Nephron progenitor cell (in vitro differentiated cells): ENCODE measurements at regions not wholly inside any gene's neighbourhood (a gene's known extent, or its start where the extent isn't known, plus 50 kb on each side); places are given as distances from the start of the nearest gene placed in this dataset.

Experiments used
- DNase-seq: peaks from one replicate; pipeline ENCODE4 v3.0.0; 2021
- H3K27ac Mint-ChIP-seq: 2 replicates; pipeline ENCODE4 v1.8.0; 2021; ENCODE audit warnings: mild to moderate bottlenecking, moderate library complexity, mixed read lengths
- H3K27me3 Mint-ChIP-seq: 2 replicates; pipeline ENCODE4 v1.8.0; 2021; ENCODE audit warnings: mild to moderate bottlenecking, low read depth, mixed read lengths; ENCODE audit not compliant: poor library complexity
- H3K36me3 Mint-ChIP-seq: 2 replicates; pipeline ENCODE4 v1.8.0; 2021; ENCODE audit warnings: low read depth, mixed read lengths
- H3K4me1 Mint-ChIP-seq: 2 replicates; pipeline ENCODE4 v1.8.0; 2021; ENCODE audit warnings: mixed read lengths
- H3K4me3 Mint-ChIP-seq: 2 replicates; pipeline ENCODE4 v1.8.0; 2021; ENCODE audit warnings: mild to moderate bottlenecking, moderate library complexity, mixed read lengths
- H3K9me3 Mint-ChIP-seq: 2 replicates; pipeline ENCODE4 v1.8.0; 2021; ENCODE audit warnings: mild to moderate bottlenecking, moderate library complexity, mixed read lengths
- TF ChIP-seq, protein P1 (sequence below): fragments of 200-600 bp; sonication (generic); IDR thresholded peaks from 2 replicates; pipeline ENCODE4 v1.5.0; 2021; ENCODE audit warnings: antibody characterized with exemption

DNA sequence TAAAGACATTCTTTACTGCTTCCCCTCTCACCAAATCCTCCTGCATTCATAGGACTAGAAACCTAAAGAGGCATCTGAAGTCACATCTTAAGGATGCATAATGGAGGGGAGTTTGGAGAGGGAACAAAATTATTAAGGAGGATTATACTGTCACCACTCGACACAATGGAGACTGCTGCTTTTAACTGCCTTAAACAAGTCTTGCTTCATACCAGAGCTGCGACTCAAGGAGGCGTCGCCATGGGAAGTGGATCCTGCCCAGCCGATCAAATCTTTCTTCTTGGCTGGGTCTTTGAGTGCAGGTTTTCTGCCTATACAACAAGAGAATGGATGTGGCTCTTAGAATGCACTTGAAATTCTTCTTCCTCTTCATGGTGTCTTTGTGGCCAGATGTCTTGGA, 66.7 kb upstream of the FOXE1 start:
- no peak for DNase-seq

DNA sequence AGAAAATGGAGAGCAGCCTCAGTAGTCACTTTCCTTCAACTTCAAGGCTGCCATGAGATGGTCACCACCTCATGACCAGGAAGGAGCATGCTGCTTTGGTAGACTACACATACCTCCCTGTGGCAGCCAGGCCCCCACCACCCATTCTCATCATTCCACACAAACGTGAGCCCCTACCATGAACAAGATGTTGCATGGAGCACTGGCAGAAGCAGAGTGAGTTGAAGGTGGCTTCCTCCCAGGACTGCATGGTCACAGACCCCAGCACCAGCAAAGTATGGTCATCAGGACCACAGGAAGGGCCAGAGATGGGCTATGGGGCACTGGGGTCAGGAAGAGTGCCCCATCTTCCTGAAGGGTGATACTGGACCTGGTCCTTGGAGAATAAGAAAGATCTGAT, 65.5 kb upstream of the FOXE1 start:
- no peaks in the 10 kb centered on the region for H3K4me1 Mint-ChIP-seq
- H3K9me3 Mint-ChIP-seq: no peaks in the 10 kb centered on the region
- H3K27me3 Mint-ChIP-seq: peaks cover 37% of the 10 kb centered on the region
- DNase-seq: no peak
- no peak overlapping the region for H3K27ac Mint-ChIP-seq
- no peak overlapping the region for H3K4me3 Mint-ChIP-seq
- H3K36me3 Mint-ChIP-seq: no peaks in the 10 kb centered on the region
- TF ChIP-seq, protein P1, sequence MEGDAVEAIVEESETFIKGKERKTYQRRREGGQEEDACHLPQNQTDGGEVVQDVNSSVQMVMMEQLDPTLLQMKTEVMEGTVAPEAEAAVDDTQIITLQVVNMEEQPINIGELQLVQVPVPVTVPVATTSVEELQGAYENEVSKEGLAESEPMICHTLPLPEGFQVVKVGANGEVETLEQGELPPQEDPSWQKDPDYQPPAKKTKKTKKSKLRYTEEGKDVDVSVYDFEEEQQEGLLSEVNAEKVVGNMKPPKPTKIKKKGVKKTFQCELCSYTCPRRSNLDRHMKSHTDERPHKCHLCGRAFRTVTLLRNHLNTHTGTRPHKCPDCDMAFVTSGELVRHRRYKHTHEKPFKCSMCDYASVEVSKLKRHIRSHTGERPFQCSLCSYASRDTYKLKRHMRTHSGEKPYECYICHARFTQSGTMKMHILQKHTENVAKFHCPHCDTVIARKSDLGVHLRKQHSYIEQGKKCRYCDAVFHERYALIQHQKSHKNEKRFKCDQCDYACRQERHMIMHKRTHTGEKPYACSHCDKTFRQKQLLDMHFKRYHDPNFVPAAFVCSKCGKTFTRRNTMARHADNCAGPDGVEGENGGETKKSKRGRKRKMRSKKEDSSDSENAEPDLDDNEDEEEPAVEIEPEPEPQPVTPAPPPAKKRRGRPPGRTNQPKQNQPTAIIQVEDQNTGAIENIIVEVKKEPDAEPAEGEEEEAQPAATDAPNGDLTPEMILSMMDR: no peak

More for the DNA sequence above, 66.7 kb upstream of the FOXE1 start:
- no peaks in the 10 kb centered on the region for H3K36me3 Mint-ChIP-seq
- H3K4me1 Mint-ChIP-seq: no peaks in the 10 kb centered on the region
- peaks cover 1% of the 10 kb centered on the region for H3K9me3 Mint-ChIP-seq
- H3K27ac Mint-ChIP-seq: no peak overlapping the region
- TF ChIP-seq, protein P1: no peak
- no peak overlapping the region for H3K4me3 Mint-ChIP-seq
- H3K27me3 Mint-ChIP-seq: peaks cover 46% of the 10 kb centered on the region

DNA sequence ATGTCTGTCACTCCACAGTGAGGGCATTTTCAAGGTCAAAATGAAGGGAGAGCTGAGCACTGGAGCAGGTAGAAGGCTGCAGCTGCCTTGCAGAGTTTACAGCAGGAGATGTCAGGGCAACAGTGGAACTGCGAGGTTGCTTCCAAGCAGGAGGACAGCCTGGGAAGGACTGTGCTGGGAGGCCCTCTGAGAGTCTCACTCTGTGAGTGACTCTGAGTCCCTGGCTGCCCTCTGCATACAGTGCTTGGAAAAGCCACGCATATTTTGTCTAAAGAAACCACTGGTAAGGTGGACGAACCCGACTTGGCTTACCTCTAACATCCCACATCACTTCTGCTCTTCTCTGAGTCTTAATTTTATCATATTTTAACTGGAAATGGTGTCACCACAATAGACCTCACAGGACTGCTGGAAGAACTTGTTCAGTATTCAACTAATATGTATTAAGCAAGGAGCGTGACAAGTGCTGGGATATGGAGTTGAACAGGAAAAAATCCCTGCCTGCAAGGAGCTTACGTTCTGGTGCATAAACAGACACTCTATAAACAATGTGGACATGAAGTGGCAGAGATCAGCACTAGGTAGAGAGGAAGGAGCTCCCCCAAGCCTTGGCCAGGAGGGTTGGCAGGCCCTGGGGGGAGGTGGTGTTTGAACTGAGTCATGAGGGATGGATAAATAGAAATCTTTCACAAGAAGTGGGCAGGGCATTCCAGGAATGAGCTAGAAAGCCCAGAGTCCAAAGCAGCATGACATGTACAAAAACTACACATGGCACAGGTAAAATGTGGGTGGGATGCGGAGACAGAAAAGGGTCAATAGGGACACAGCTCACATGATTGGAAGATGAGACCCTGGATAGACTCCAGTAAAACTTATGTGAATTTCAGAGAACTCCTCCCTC, 64.0 kb upstream of the FOXE1 start:
- H3K36me3 Mint-ChIP-seq: no peaks in the 10 kb centered on the region
- H3K4me3 Mint-ChIP-seq: no peak overlapping the region
- peaks cover 26% of the 10 kb centered on the region for H3K27me3 Mint-ChIP-seq
- H3K9me3 Mint-ChIP-seq: no peaks in the 10 kb centered on the region
- H3K4me1 Mint-ChIP-seq: no peaks in the 10 kb centered on the region
- TF ChIP-seq, protein P1: no peak
- H3K27ac Mint-ChIP-seq: no peak overlapping the region
- DNase-seq: no peak

DNA sequence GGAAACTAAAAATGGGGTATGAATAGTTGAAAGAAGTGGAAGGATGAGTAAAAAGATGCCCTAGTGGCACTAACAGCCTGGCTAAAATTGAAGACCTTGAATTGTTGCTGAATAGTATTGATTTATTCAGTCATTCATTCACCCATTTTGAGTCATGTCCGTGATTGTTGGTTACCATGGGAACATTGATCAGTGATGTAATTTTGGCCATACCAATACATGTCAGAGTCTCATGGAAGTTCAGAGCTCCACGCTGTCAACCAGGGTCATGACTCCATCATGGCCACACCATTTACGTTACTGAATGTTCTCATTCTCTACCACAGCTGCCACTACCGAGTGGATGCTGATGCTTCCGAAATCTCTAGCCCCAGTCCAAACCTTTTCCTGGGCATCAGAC, 62.5 kb upstream of the FOXE1 start:
- H3K4me3 Mint-ChIP-seq: no peak overlapping the region
- TF ChIP-seq, protein P1: no peak
- peaks cover 23% of the 10 kb centered on the region for H3K27me3 Mint-ChIP-seq
- H3K36me3 Mint-ChIP-seq: no peaks in the 10 kb centered on the region
- no peak for DNase-seq
- H3K9me3 Mint-ChIP-seq: peaks cover 3% of the 10 kb centered on the region
- H3K4me1 Mint-ChIP-seq: no peaks in the 10 kb centered on the region
- no peak overlapping the region for H3K27ac Mint-ChIP-seq

DNA sequence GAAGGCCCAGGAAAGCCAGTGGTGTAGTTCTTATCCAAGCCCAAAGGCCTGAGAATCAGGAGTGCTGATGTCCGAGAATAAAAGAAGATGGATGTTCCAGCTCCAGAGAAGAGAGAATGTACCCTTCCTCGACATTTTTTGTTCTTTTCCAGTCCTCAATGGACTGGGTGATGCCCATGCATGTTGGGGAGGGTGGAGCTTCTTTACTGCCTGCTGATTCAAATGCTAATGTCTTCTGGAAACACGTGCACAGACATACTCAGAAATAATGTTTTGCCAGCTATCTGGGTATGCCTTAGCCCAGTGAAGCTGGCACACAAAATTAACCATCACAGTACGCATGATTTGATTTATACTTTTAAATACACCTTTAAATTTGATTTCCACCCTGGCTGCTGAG, 61.5 kb upstream of the FOXE1 start:
- no peaks in the 10 kb centered on the region for H3K4me1 Mint-ChIP-seq
- no peak overlapping the region for H3K27ac Mint-ChIP-seq
- H3K9me3 Mint-ChIP-seq: peaks cover 7% of the 10 kb centered on the region
- TF ChIP-seq, protein P1: no peak
- no peaks in the 10 kb centered on the region for H3K36me3 Mint-ChIP-seq
- DNase-seq: no peak
- H3K4me3 Mint-ChIP-seq: no peak overlapping the region
- H3K27me3 Mint-ChIP-seq: peaks cover 23% of the 10 kb centered on the region

DNA sequence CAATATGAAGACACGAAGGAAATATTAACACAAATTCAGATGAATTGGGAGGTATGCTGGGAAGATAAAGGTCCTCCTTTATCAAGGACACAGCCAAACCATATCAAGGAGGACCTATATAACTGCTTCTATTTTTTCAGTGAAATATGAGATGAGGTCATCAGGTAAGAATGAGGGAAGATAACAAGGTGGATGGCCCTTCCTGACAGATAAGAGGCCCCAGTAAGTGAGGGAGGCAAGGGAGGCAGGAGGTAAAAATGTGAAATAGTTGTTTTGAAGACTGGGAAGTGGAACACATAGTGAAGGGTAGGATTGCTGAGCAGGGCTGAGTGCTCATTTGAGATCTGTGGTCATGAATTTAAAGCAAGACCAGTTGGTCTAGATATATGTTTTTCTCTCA, 60.0 kb upstream of the FOXE1 start:
- no peak for DNase-seq
- TF ChIP-seq, protein P1: no peak
- H3K27ac Mint-ChIP-seq: no peak overlapping the region
- H3K9me3 Mint-ChIP-seq: peaks cover 13% of the 10 kb centered on the region
- peaks cover 14% of the 10 kb centered on the region for H3K27me3 Mint-ChIP-seq
- no peaks in the 10 kb centered on the region for H3K4me1 Mint-ChIP-seq
- no peaks in the 10 kb centered on the region for H3K36me3 Mint-ChIP-seq
- no peak overlapping the region for H3K4me3 Mint-ChIP-seq
